Limb (tissue), 2 donors: ENCODE measurements at regions not wholly inside any gene's neighbourhood (a gene's known extent, or its start where the extent isn't known, plus 50 kb on each side); places are given as distances from the start of the nearest gene placed in this dataset.

ENCODE experiments used
- DNase-seq, 2 donors: peaks; one replicate each; pipeline ENCODE4 v3.0.0-alpha.2; 2016; ENCODE audit errors: extremely low spot score in 2 of 2

GRCh38 chr12:92535961-92536360 lies 166.8 kb upstream of the PLEKHG7 start:
- DNase-seq, result no peak

DNA sequence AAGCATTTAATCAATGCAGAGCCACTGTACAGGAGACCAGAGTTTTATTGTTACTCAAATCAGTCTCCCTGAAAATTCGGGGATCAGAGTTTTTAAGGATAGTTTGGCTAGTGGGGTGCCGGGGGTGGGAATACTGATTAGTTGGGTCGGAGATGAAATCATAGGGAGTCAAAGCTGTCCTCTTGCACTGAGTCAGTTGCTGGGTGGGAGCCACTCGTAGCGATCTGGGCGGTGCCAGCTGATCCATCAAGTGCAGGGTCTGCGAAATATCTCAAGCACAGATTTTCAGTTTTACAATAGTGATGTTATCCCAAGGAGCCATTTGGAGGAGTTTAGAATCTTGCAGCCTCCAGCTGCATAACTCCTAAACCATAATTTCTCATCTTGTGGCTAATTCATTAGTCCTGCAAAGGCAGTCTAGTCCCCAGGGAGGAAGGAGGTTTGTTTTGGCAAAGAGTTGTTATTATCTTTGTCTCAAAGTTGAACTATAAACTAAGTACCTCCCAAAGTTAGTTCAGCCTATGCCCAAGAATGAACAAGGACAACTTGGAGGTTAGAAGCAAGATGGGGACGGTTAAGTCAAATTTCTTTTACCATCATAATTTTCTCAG lies 169.4 kb upstream of the PLEKHG7 start:
- DNase-seq, result no peak

- DNase-seq, result no peak
These were observed 172.1 kb upstream of the PLEKHG7 start for GRCh38 chr12:92530706-92531105.

DNA sequence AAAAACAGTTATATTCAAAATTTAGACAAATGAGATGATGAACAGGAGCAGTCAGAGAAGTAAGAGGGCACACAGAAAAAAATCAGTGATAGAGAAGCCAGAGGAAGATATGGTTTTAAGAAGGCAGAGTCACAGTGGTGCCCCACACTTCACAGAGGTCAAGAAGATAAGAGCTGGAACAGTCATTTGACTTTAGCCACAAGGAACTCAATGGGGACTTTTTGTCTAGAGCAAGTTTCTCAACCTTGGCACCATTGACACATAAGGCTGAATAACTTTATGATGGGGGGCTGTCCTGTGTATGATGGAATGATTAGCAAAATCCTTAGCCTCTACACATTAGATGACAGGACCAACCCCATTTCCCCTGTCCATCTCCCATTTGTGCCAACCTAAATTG lies 172.8 kb upstream of the PLEKHG7 start:
- DNase-seq, result no peak

DNA sequence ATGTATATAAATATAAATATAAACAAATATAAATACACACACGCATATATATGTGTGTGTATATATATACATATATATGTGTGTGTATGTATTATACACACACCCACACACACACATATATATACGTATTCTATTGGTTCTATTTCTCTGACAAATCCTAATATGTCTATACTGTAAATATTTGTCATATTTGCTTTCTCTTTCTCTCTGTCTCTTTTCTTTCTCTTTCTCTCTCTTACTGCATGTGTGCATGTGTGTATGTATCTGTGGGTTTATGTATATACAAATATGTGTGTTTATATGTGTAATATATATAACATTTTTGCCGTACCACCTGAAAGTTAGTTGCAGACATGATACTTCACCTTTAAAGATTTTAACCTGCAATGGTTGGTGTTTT lies 174.2 kb upstream of the PLEKHG7 start:
- DNase-seq, result no peak

GRCh38 chr12:92528097-92528496 lies 174.7 kb upstream of the PLEKHG7 start:
- no peak for DNase-seq

DNA sequence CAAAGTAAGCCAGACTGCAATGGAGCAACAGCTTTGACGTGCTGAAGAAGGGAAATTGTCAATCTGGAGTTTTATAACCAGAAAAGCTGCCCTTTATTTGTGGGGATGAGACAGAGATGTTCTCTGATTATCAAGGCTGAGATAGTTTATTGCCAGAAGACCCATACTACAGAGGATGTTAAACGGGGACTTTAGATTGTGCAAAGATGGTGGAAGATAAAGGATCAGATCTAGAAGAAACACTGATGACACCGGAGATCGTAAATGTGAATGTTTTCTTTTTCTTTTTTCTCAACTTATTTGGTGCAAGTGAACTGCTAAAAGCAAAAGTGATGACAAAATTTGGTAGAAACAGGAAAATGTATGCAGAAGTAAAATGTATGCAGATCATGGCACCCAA lies 178.3 kb upstream of the PLEKHG7 start:
- DNase-seq, result no peak

GRCh38 chr12:92520511-92520910 lies 182.3 kb upstream of the PLEKHG7 start:
- DNase-seq, result no peak

DNA sequence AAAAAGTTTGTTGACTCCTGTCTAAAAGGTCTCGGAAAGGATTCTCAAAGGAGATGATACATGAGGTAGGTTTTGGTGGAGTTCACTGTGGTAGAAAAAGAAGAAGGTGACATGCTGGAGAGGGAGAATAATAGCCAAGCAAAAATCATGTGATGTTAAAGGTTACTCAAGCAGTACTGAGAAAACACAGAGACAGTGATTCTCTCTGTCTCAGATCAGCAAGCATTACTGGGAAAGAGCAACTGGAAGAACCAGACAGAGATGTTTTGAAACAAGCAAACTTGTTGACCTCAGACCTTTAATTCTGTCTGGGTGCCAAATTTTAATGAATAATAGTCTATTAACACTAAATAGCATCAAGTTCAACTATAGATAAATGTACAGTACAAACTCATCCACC lies 183.5 kb upstream of the PLEKHG7 start:
- no peak for DNase-seq

DNA sequence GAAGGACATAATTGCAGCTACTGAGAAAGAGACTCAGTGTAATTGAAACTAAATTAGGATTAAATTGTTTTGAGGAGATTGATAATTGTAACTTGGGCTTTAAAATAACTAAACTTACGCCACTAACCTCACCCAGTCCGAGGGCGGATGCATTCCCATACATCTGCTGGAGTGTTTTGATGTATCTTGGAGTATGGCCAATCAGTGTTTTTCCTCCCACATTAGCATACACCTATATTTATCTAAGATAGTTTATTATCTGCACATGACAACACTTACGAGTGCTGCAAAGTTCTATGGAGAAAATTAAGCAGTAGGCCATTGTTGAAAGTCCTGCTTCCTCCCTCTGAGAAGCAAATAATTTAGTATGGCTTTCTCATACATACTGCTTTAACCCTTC lies 184.7 kb upstream of the PLEKHG7 start:
- no peak for DNase-seq

- DNase-seq, result no peak
These were observed 186.6 kb upstream of the PLEKHG7 start for GRCh38 chr12:92516277-92516600.

- DNase-seq, result no peak
These were observed 189.5 kb upstream of the PLEKHG7 start for GRCh38 chr12:92513231-92513730.

DNA sequence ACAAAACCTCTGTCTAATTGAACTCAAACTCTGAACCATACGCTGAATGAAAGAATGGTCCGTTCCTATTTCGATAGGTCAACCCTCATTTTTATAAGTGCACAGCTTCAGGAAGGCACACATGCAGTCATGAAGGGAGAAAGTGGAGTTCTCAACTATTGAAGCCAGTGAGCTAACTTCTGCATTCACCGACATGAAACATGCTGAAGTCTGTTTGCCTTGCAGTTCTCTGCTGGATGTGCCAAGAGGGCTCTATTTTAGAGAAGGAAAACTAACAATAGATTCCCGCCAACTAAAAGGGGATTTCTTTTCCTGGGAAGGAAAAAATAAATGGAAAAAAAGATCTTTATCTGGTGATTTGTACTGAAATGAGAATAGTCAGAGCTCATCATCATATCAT lies 191.0 kb upstream of the PLEKHG7 start:
- DNase-seq, result no peak

DNA sequence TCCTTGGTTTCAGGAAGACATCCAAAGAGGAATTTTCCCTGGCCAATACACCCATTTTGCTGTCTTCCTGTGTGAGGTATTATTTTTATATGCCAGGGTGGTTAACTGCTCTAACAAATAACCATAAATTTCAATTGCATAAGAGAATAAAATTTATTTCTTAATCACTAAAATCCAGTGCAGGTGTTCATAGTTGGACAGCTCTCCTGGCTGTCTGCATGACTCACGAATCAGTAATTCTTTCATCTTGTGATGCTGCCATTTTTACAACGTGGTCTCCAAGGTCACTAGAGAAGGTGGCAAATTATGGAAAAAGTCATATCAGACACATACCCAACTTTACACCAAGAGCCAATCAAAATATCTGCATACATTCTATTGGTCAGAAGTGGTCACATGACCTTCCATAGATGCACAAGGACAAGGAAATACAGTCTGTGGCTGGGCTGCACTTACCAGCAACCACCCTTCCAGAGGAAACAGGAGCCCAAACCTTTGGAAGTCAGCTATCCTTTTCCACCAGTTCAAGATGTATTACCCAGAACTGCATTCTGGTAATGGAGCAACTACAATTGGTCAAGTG lies 193.5 kb upstream of the PLEKHG7 start:
- no peak for DNase-seq

DNA sequence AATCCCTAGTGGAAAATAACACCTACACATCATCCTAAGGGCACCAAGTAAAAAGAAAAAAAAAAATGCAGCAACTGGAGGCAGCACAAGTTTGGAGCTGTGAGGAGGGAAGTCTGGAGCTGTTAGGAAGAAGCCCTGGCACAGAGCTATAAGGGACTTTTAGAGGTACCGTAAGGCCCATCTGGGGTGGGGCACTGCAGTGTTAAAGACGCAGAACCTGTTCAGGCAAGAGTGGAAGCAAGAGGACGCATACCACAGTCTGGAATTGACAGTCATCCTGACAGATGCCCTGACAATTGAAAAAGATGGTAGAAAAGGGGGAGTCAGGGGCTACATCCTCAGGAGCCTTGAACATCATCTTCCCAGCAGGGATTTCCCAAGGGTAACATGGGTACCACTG lies 195.9 kb upstream of the PLEKHG7 start:
- no peak for DNase-seq

- no peak for DNase-seq
These were observed 196.3 kb upstream of the PLEKHG7 start for GRCh38 chr12:92506460-92506859.

DNA sequence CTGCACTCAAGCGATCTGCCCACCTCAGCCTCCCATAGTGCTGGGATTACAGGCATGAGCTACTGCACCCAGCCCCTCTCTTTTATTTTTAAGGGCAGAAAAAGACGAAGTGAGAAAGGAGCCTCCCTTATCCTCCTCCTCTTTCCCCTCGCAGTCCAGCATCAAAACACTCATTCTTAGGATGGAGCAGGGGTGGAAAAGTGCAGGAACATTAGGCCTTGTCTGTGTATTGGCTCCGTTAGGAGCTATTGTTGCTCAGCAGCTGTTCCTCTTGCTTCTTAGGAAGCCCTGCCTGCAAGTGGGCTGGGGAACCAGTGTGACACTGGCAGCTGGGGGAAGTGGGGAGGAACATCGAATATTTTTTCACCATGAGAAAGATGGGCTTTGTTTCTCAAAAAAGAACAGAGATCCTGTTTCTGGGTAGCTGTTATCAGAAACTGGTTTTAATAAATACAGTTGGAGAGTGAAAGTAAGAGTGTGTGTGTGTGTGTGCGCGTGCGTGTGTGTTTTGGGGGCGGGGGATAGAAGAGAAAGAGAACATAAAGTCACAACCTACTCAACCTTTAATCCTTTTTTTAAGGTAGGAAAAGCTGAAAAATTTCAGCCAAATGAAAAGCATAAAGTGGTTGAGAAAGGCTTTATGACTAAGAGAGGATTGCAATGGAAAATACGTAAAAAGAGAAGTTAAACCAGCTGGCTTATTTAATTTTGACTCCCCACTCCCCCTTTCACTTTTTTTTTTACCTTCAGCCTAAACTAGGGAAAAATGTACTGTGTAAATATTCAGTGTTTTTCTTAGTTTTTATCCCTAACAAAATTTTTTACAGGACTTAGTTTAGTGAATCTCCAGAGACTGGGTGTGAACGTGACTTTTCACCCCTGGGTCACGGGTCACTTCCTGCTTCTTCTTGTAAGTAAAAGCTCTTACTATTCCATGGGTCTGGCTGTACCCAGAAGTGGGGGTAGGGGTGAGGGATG lies 197.2 kb upstream of the PLEKHG7 start:
- peak; percentile 55 to 81 for DNase-seq

DNA sequence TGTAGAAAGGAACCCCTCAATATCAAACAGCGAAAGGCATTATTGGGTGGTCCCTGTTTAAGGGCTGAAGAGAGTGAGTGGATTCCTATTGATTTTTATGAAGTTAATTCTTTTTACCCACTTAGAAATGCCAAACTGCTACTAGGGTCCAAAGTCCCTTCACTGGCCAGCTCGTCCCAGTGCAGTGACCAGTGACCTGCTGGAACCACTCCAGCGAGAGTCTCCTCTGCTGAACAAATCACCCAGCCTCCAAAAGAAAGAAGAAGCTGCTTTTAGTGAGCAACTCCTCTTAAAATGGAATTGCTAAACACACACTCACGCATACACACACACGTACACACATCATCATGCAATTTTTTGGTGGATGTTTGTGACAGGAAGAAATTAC lies 198.2 kb upstream of the PLEKHG7 start:
- no peak for DNase-seq

GRCh38 chr12:92503971-92504593 lies 198.7 kb upstream of the PLEKHG7 start:
- peak; percentile 42 to 51 for DNase-seq

DNA sequence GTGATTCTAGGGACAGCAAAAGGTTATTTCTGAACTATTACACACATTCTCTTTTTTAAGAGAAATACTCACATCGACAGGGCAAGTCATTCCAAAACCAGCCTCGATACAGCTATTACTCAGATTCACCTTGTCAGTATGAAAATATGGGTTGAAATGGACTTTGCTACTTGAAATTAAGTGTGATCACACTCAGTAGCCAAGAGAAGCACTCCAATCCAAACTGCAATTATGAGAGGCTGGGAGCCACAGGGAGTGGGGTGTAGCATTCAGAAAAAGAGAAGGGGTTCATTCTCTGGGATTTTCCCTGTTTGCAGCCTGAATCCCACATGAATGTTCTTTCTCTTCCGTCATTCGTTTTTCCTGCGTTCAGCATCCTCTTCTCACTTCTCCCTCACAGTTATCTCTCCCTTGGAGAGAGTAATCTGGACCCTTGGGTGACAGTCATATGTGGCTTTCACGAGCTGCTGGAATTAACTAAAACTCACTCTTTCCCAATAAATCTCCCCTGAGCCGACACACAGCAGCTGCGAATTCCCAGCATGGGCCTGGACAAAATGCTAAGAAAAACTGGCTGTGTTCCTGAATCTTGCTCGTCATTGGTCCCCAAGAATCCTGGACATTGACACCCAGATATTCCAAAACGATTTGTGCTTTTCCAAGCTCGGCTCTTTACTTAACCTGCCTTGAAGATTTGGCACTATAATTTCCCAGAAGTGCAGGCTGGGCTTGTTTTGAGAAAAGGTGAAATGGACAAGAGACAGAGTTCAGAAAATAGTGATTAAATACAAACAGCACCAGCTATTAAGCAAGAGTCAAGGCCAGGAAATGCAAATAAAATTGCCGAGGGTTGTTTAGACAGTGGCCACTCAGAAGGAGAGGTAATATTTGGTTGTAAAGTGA lies 199.5 kb upstream of the PLEKHG7 start:
- DNase-seq, result peak; percentile 31 to 51

GRCh38 chr12:92502417-92503028 lies 200.3 kb upstream of the PLEKHG7 start:
- DNase-seq, result no peak
